OCI-LY1 (cell line): ENCODE measurements at regions not wholly inside any gene's neighbourhood (a gene's known extent, or its start where the extent isn't known, plus 50 kb on each side); places are given as distances from the start of the nearest gene placed in this dataset.

Source experiments
- H2AFZ ChIP-seq: fragments of 200-600 bp; sonication (generic), shearing (Covaris generic); 2 replicates; pipeline ENCODE4 v1.6.0; 2014; ENCODE audit warnings: antibody characterized with exemption, mild to moderate bottlenecking, low read length
- H3F3A ChIP-seq: fragments of 200-600 bp; sonication (generic), shearing (Covaris generic); 2 replicates; pipeline ENCODE4 v1.6.0; 2014; ENCODE audit warnings: mild to moderate bottlenecking, antibody characterized with exemption, low read length, moderate library complexity; ENCODE audit not compliant: insufficient read depth
- H3K27ac ChIP-seq: fragments of 200-600 bp; sonication (generic); 2 replicates; pipeline ENCODE4 v1.5.1; 2014; ENCODE audit warnings: low read length, mixed run types, mild to moderate bottlenecking, low read depth; ENCODE audit not compliant: poor library complexity, severe bottlenecking
- H3K27me3 ChIP-seq: fragments of 200-600 bp; sonication (generic); 2 replicates; pipeline ENCODE4 v1.6.0; 2014; ENCODE audit warnings: antibody characterized with exemption, mild to moderate bottlenecking, low read length, moderate library complexity; ENCODE audit not compliant: insufficient read depth
- H3K36me3 ChIP-seq: fragments of 200-600 bp; sonication (generic); 2 replicates; pipeline ENCODE4 v1.6.1; 2014; ENCODE audit warnings: mild to moderate bottlenecking, antibody characterized with exemption, low read length, moderate library complexity, mixed read lengths; ENCODE audit not compliant: insufficient read depth
- H3K4me1 ChIP-seq: fragments of 200-600 bp; sonication (generic); 2 replicates; pipeline ENCODE4 v1.5.1; 2014; ENCODE audit warnings: mild to moderate bottlenecking, low read length, moderate library complexity; ENCODE audit not compliant: insufficient read depth, severe bottlenecking
- H3K4me2 ChIP-seq: fragments of 200-600 bp; sonication (generic), shearing (Covaris generic); 2 replicates; pipeline ENCODE4 v1.6.1; 2014; ENCODE audit warnings: low read length
- H3K4me3 ChIP-seq: fragments of 200-600 bp; sonication (generic); 2 replicates; pipeline ENCODE4 v1.5.1; 2014; ENCODE audit warnings: low read length, low read depth, mild to moderate bottlenecking, mixed read lengths; ENCODE audit not compliant: poor library complexity, severe bottlenecking
- H3K79me2 ChIP-seq: fragments of 200-600 bp; shearing (Covaris generic); 2 replicates; pipeline ENCODE4 v1.6.1; 2016; ENCODE audit warnings: mixed run types, low read length, mixed read lengths; ENCODE audit not compliant: insufficient read depth
- H3K9ac ChIP-seq: fragments of 200-600 bp; sonication (generic), shearing (Covaris generic); 2 replicates; pipeline ENCODE4 v1.6.1; 2014; ENCODE audit warnings: mild to moderate bottlenecking, low read length, mixed read lengths
- H3K9me2 ChIP-seq: fragments of 200-600 bp; sonication (generic), shearing (Covaris generic); 2 replicates; pipeline ENCODE4 v1.6.1; 2014; ENCODE audit warnings: low read depth, mild to moderate bottlenecking, low read length, mixed read lengths
- H3K9me3 ChIP-seq: fragments of 200-600 bp; shearing (Covaris generic); 2 replicates; pipeline ENCODE4 v1.6.1; 2014; ENCODE audit warnings: low read length, mixed read lengths
- H4K20me1 ChIP-seq: fragments of 200-600 bp; sonication (generic), shearing (Covaris generic); 2 replicates; pipeline ENCODE4 v1.6.0; 2016; ENCODE audit warnings: mild to moderate bottlenecking, low read length; ENCODE audit not compliant: insufficient read depth
- EZH2 ChIP-seq: fragments of 200-600 bp; sonication (generic), shearing (Covaris generic); IDR thresholded peaks from 2 replicates; pipeline ENCODE4 v1.8.0; 2017; ENCODE audit warnings: borderline replicate concordance, mixed run types, mild to moderate bottlenecking, antibody characterized with exemption, low read length, moderate library complexity, mixed read lengths
- TF ChIP-seq, protein P1 (sequence below): fragments of 200-600 bp; sonication (generic), shearing (Covaris generic); IDR thresholded peaks from 2 replicates; pipeline ENCODE4 v1.5.1; 2017; ENCODE audit warnings: mild to moderate bottlenecking, antibody characterized with exemption, low read length, moderate library complexity, mixed read lengths

DNA sequence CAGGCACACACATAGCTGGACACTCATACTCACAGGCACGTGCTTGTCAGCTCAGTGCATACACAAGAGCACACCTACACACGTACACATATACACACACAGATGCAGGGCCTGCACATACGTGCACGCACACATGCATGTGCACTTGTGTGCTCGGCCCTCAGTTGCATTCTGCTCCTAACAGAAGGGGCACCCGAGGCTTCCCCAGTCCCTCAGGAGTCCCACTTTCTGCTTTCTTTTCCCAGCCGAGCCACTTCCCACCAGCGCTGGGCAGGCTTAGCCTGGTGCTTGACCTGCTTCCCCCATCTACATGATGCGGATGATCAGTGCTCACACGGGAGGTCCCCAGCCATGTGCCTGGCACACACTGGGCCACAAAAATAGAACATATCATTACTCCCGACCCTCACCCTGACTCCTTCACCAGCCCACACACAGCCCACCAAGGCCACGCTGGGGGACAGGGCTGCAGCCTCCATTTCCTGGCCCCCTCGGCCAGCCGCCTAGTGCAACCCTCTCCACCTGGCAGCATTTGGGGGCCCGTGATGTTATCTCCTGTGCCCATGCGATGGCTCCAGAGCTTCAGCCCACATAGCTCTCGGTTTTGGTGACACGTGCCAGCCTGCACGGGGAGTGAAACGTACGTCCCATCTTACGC is 125.2 kb upstream of the SPACA7 start:
- H3K4me1 ChIP-seq: no peaks in the 10 kb centered on the region
- H3K27me3 ChIP-seq: peaks cover 5% of the 10 kb centered on the region; the same call in 1 of the 2 replicates
- TF ChIP-seq EZH2: no peak
- TF ChIP-seq, protein P1, sequence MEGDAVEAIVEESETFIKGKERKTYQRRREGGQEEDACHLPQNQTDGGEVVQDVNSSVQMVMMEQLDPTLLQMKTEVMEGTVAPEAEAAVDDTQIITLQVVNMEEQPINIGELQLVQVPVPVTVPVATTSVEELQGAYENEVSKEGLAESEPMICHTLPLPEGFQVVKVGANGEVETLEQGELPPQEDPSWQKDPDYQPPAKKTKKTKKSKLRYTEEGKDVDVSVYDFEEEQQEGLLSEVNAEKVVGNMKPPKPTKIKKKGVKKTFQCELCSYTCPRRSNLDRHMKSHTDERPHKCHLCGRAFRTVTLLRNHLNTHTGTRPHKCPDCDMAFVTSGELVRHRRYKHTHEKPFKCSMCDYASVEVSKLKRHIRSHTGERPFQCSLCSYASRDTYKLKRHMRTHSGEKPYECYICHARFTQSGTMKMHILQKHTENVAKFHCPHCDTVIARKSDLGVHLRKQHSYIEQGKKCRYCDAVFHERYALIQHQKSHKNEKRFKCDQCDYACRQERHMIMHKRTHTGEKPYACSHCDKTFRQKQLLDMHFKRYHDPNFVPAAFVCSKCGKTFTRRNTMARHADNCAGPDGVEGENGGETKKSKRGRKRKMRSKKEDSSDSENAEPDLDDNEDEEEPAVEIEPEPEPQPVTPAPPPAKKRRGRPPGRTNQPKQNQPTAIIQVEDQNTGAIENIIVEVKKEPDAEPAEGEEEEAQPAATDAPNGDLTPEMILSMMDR: no peak
- H3K4me3 ChIP-seq: no peak overlapping the region
- H3K9me2 ChIP-seq: no peaks in the 10 kb centered on the region
- no peaks in the 10 kb centered on the region for H3F3A ChIP-seq
- no peaks in the 10 kb centered on the region for H3K9me3 ChIP-seq
- no peaks in the 10 kb centered on the region for H3K36me3 ChIP-seq
- no peaks in the 10 kb centered on the region for H3K79me2 ChIP-seq
- no peaks in the 10 kb centered on the region for H4K20me1 ChIP-seq
- H3K4me2 ChIP-seq: no peak overlapping the region
- no peak overlapping the region for H3K27ac ChIP-seq
- no peak overlapping the region for H2AFZ ChIP-seq
- H3K9ac ChIP-seq: no peak overlapping the region

DNA sequence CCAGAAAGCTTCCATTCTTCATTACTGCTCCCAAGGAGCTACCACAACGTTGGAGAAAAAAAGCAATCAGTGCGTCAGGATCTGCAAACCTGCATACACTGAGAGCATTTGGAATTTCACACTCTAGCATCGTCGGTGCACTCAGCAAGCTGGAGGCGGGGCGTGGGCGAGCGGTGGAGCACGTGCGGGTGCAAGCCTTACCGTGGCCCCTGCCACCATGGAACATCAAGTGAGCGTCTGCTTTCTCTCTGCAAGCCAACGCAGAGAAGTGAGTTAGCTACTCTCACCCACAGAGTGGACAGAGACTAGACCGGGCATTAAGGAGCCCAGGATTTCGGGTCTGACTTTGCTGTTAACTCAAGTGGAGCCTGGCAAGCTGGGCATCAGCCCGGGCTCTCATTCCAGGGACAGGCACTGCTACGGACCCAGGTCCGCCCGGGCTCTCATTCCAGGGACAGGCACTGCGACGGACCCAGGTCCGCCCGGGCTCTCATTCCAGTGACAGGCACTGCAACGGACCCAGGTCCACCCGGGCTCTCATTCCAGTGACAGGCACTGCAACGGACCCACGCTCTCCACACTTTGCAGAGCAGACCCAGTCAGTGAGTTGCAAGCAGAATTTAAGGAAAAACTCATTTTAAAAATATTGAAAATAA is 124.1 kb upstream of the SPACA7 start:
- H2AFZ ChIP-seq: no peak overlapping the region
- no peaks in the 10 kb centered on the region for H4K20me1 ChIP-seq
- no peak for TF ChIP-seq EZH2
- TF ChIP-seq, protein P1: no peak
- H3F3A ChIP-seq: no peaks in the 10 kb centered on the region
- no peaks in the 10 kb centered on the region for H3K36me3 ChIP-seq
- H3K27me3 ChIP-seq: peaks cover 5% of the 10 kb centered on the region; the same call in 1 of the 2 replicates
- H3K9me2 ChIP-seq: no peaks in the 10 kb centered on the region
- H3K9me3 ChIP-seq: no peaks in the 10 kb centered on the region
- no peak overlapping the region for H3K4me3 ChIP-seq
- H3K4me1 ChIP-seq: no peaks in the 10 kb centered on the region
- no peak overlapping the region for H3K4me2 ChIP-seq
- no peak overlapping the region for H3K9ac ChIP-seq
- no peak overlapping the region for H3K27ac ChIP-seq
- H3K79me2 ChIP-seq: no peaks in the 10 kb centered on the region

DNA sequence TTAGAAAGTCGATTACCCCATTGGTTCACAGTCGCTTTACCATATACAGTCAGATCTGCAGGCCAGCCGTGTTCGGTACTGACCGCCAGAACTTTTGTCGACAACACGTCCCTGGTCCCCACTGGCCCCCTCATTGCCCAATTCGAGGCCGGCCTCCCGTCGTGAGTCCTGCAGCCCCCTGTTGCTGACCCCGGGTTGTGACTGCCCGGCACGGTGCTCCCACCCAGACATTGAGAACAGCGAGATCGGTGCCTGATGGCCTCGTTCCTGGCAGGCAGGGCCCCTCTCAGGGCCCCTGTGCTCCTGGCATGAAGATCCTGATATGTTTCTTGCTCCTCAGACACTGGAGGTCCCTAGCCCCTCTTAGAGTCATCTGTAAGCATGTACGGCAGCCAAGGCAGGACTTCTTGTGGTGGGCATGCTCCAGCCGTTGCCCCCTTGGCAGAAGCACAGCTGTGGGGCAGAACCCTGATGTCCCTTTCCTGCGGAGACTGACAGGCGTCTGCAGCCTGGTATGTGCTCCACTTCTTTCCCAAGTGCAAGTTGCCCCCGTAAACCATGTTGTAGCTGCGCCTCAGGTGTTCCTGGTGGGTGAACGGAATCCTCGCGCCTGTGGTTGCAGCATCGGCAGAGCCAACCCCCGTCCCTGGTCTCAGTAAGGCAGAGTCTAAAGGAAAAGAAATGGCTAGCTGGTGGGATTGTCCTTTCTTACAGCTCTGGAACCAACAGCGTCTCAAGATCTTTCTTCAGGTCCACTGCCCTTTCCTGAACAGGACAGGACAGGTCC is 123.2 kb upstream of the SPACA7 start:
- Histone ChIP-seq H3F3A (no peaks in the 10 kb centered on the region), H3K9me2 (no peaks in the 10 kb centered on the region), H3K9ac (no peak overlapping the region), H3K79me2 (no peaks in the 10 kb centered on the region), H3K27ac (no peak overlapping the region), H3K4me2 (no peak overlapping the region), H3K27me3 (peaks cover 5% of the 10 kb centered on the region; the same call in 1 of the 2 replicates), H2AFZ (no peak overlapping the region), H4K20me1 (no peaks in the 10 kb centered on the region), H3K4me1 (no peaks in the 10 kb centered on the region), H3K36me3 (no peaks in the 10 kb centered on the region), H3K4me3 (no peak overlapping the region), H3K9me3 (no peaks in the 10 kb centered on the region)
- TF ChIP-seq, protein P1: no peak
- no peak for TF ChIP-seq EZH2
